K562 (cell line): ENCODE measurements at regions not wholly inside any gene's neighbourhood (a gene's known extent, or its start where the extent isn't known, plus 50 kb on each side); places are given as distances from the start of the nearest gene placed in this dataset.

Source experiments
- ARID1B ChIP-seq: fragments of 450-650 bp; IDR thresholded peaks from 2 replicates; pipeline ENCODE4 v1.6.1; 2016; ENCODE audit warnings: antibody characterized with exemption, mild to moderate bottlenecking, inconsistent platforms
- ARNT ChIP-seq, 2 experiments: fragments of 450-650 bp; IDR thresholded peaks; 2 replicates each; pipeline ENCODE4 v1.6.1; 2016; ENCODE audit warnings: mild to moderate bottlenecking in 1 of 2
- BCOR ChIP-seq: fragments of 450-650 bp; IDR thresholded peaks from 2 replicates; pipeline ENCODE4 v1.6.1; 2016
- CC2D1A ChIP-seq: fragments of 450-650 bp; IDR thresholded peaks from 2 replicates; pipeline ENCODE4 v1.6.1; 2017; ENCODE audit warnings: mild to moderate bottlenecking
- E2F6 ChIP-seq, 2 experiments: IDR thresholded peaks; 2 replicates each; pipeline ENCODE4 v1.6.1; 2011; ENCODE audit warnings: borderline replicate concordance in 1 of 2, control low read depth in 1 of 2, low read depth in 1 of 2, low read length in 1 of 2, mild to moderate bottlenecking in 1 of 2, mixed read lengths in 1 of 2, moderate library complexity in 1 of 2; ENCODE audit not compliant: insufficient read depth in 1 of 2, insufficient read length in 1 of 2, poor library complexity in 1 of 2, severe bottlenecking in 1 of 2; ENCODE audit errors: extremely low read depth in 1 of 2
- EHMT2 ChIP-seq: fragments of 450-650 bp; IDR thresholded peaks from 2 replicates; pipeline ENCODE4 v1.6.1; 2018; ENCODE audit warnings: antibody characterized with exemption
- EP300 ChIP-seq: IDR thresholded peaks from 2 replicates; pipeline ENCODE4 v1.6.1; 2012; ENCODE audit warnings: low read length, improper control_type of control experiment
- FOXK2 ChIP-seq, 2 experiments: fragments of 450-650 bp; IDR thresholded peaks in 1 of 2; conservative IDR thresholded peaks in 1 of 2; 2 replicates each; pipeline ENCODE4 v1.6.1; 2016; ENCODE audit warnings: low read depth in 2 of 2, mild to moderate bottlenecking in 1 of 2
- HDAC1 ChIP-seq, 2 experiments: fragments of 450-650 bp; IDR thresholded peaks; 2 replicates each; pipeline ENCODE4 v1.6.1; 2016 to 2017; ENCODE audit warnings: inconsistent platforms in 1 of 2, mild to moderate bottlenecking in 1 of 2, moderate library complexity in 1 of 2
- LEF1 ChIP-seq: fragments of 450-650 bp; IDR thresholded peaks from 2 replicates; pipeline ENCODE4 v1.6.1; 2016; ENCODE audit warnings: mild to moderate bottlenecking
- NFE2 ChIP-seq: IDR thresholded peaks from 2 replicates; pipeline ENCODE4 v1.6.1; 2014; ENCODE audit warnings: antibody characterized with exemption, low read depth
- PTTG1 ChIP-seq: fragments of 450-650 bp; IDR thresholded peaks from 2 replicates; pipeline ENCODE4 v1.6.1; 2016; ENCODE audit warnings: low read depth, mild to moderate bottlenecking, missing genetic modification characterization, missing compliant biosample characterization
- RNF2 ChIP-seq: sonication (generic); IDR thresholded peaks from 2 replicates; pipeline ENCODE4 v1.6.1; 2016
- SPI1 ChIP-seq: IDR thresholded peaks from 2 replicates; pipeline ENCODE4 v1.6.1; 2011; ENCODE audit warnings: low read depth, low read length, control low read depth, borderline replicate concordance
- STAT6 ChIP-seq: sonication (generic); formaldehyde crosslinking; IDR thresholded peaks from 2 replicates; pipeline ENCODE4 v1.8.1; 2023; ENCODE audit warnings: mild to moderate bottlenecking, missing genetic modification reagents
- TCF7L2 ChIP-seq: fragments of 150-350 bp; IDR thresholded peaks from 2 replicates; pipeline ENCODE4 v1.6.1; 2016; ENCODE audit warnings: low read depth, mild to moderate bottlenecking, low read length, moderate library complexity
- ZNF316 ChIP-seq: fragments of 450-650 bp; IDR thresholded peaks from 2 replicates; pipeline ENCODE4 v1.6.1; 2016
- TF ChIP-seq, protein P1 (sequence below): fragments of 450-650 bp; IDR thresholded peaks from 2 replicates; pipeline ENCODE4 v1.7.1; 2018; ENCODE audit warnings: mild to moderate bottlenecking, low read depth; ENCODE audit not compliant: partially characterized antibody
- TF ChIP-seq, protein P2 (sequence below): IDR thresholded peaks from 3 replicates; pipeline ENCODE4 v1.6.1; 2011; ENCODE audit warnings: borderline replicate concordance, mild to moderate bottlenecking; ENCODE audit not compliant: insufficient read length, insufficient read depth
- TF ChIP-seq, protein P3 (sequence below), 2 experiments: fragments of 200-800 bp in 1 of 2; sonication (Bioruptor generic) in 1 of 2; sonication (generic) in 1 of 2; formaldehyde crosslinking in 1 of 2; IDR thresholded peaks in 1 of 2; conservative IDR thresholded peaks in 1 of 2; 2 replicates each; pipeline versions ENCODE4 v1.5.0 to v1.6.1; 2016 to 2020; ENCODE audit warnings: missing compliant biosample characterization in 1 of 2, missing genetic modification characterization in 1 of 2, missing genetic modification reagents in 1 of 2

DNA sequence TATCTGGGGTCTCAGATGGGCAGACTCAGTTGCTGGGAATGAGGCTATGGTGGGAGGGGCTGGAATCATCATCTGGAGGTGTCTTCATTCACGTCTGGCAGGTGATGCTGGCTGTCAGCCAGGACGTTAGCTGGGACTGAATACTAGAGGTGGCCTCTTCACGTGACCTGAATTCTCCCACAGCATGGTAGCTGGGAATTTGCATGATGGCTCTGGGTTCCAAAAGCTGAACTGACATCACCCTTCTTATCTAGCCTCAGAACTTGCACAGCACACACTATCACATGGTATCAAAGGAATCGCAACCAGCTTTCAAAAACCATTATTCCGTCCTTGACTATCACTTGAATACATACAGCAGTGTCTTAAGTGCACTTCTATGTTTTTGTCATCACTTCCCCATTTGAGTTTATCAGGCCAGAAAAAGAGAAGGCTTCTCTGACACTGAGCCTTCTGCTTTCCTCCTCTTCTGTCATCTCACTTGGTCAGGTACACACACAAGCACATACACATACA lies 53.0 kb upstream of the LRP2 start (continued):
- TF ChIP-seq FOXK2 (conservative IDR thresholded peaks at IDR 0.05 in 1 of 2, IDR thresholded peaks at IDR 0.05 in 1 of 2; ENCODE audit: low read depth in 2 of 2) (0 out of 4 replicates have a peak, but pooled peaks have one; percentile 29 to 61), EHMT2 (0 out of 2 replicates have a peak, but pooled peaks have one; percentile 40), EP300 (peak; percentile 90), TCF7L2 (peak; percentile 73; the same call in 1 of the 2 replicates), SPI1 (peak; percentile 99), ARNT (IDR thresholded peaks at IDR 0.05) (peak; percentile 17 to 89; a peak in 2 of 4 replicates), ZNF316 (no peak), LEF1 (peak; percentile 97), BCOR (peak; percentile 82), RNF2 (peak; percentile 32; the same call in 1 of the 2 replicates), E2F6 (IDR thresholded peaks at IDR 0.05; ENCODE audit: borderline replicate concordance in 1 of 2, extremely low read depth in 1 of 2, insufficient read depth in 1 of 2, insufficient read length in 1 of 2, low read depth in 1 of 2, low read length in 1 of 2, poor library complexity in 1 of 2, severe bottlenecking in 1 of 2) (peak in 1 of 2 experiments; percentile 17), CC2D1A (peak; percentile 81), HDAC1 (IDR thresholded peaks at IDR 0.05) (peak in 1 of 2 experiments; percentile 45; a peak in 1 of 4 replicates), ARID1B (peak; percentile 97), NFE2 (peak; percentile 44; the same call in 1 of the 2 replicates), STAT6 (CRISPR knock-in tag) (peak; percentile 45; the same call in 1 of the 2 replicates), PTTG1 (tag) (no peak)
- TF ChIP-seq, protein P1, sequence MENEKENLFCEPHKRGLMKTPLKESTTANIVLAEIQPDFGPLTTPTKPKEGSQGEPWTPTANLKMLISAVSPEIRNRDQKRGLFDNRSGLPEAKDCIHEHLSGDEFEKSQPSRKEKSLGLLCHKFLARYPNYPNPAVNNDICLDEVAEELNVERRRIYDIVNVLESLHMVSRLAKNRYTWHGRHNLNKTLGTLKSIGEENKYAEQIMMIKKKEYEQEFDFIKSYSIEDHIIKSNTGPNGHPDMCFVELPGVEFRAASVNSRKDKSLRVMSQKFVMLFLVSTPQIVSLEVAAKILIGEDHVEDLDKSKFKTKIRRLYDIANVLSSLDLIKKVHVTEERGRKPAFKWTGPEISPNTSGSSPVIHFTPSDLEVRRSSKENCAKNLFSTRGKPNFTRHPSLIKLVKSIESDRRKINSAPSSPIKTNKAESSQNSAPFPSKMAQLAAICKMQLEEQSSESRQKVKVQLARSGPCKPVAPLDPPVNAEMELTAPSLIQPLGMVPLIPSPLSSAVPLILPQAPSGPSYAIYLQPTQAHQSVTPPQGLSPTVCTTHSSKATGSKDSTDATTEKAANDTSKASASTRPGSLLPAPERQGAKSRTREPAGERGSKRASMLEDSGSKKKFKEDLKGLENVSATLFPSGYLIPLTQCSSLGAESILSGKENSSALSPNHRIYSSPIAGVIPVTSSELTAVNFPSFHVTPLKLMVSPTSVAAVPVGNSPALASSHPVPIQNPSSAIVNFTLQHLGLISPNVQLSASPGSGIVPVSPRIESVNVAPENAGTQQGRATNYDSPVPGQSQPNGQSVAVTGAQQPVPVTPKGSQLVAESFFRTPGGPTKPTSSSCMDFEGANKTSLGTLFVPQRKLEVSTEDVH = peak; percentile 58
- TF ChIP-seq, protein P2, sequence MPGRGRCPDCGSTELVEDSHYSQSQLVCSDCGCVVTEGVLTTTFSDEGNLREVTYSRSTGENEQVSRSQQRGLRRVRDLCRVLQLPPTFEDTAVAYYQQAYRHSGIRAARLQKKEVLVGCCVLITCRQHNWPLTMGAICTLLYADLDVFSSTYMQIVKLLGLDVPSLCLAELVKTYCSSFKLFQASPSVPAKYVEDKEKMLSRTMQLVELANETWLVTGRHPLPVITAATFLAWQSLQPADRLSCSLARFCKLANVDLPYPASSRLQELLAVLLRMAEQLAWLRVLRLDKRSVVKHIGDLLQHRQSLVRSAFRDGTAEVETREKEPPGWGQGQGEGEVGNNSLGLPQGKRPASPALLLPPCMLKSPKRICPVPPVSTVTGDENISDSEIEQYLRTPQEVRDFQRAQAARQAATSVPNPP = peak; percentile 15
- TF ChIP-seq, protein P3, sequence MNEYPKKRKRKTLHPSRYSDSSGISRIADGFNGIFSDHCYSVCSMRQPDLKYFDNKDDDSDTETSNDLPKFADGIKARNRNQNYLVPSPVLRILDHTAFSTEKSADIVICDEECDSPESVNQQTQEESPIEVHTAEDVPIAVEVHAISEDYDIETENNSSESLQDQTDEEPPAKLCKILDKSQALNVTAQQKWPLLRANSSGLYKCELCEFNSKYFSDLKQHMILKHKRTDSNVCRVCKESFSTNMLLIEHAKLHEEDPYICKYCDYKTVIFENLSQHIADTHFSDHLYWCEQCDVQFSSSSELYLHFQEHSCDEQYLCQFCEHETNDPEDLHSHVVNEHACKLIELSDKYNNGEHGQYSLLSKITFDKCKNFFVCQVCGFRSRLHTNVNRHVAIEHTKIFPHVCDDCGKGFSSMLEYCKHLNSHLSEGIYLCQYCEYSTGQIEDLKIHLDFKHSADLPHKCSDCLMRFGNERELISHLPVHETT (CRISPR knock-in tag; conservative IDR thresholded peaks at IDR 0.05 in 1 of 2, IDR thresholded peaks at IDR 0.05 in 1 of 2) = peak in 1 of 2 experiments; percentile 63; a peak in 1 of 4 replicates
